ENCODE measurements at regions not wholly inside any gene's neighbourhood (a gene's known extent, or its start where the extent isn't known, plus 50 kb on each side); places are given as distances from the start of the nearest gene placed in this dataset.

- no peak for TF ChIP-seq CTCF (conservative IDR thresholded peaks at IDR 0.05; ENCODE audit: low read depth, low read length)
- TF ChIP-seq EZH2 (IDR thresholded peaks at IDR 0.05; ENCODE audit: borderline replicate concordance, low read depth, low read length, poor library complexity, severe bottlenecking): no peak
These were observed 198.1 kb downstream of the SYK start for GRCh38 chr9:90999425-91000397.
